ENCODE measurements at regions not wholly inside any gene's neighbourhood (a gene's known extent, or its start where the extent isn't known, plus 50 kb on each side); places are given as distances from the start of the nearest gene placed in this dataset.

DNA sequence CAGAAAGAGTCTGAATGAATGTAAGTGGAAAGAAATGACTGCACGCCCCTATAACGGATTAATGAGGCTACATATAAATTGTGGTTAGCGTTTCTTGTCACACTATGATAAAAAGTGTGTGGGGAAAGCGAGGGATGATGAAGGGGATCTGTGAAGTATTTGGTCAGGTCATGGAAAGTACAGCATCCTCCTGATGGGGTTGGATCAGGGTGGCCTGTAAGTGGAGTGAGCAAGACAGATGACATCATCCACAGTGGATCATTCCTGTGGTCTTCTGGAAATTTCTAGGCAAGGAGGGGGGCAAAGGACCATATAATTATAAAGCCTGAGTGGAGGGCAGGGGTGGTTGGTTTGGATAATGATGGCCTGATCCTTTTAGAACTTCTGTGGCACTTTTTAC lies 606.0 kb downstream of the INHBA start (continued):
- TF ChIP-seq, protein P1, sequence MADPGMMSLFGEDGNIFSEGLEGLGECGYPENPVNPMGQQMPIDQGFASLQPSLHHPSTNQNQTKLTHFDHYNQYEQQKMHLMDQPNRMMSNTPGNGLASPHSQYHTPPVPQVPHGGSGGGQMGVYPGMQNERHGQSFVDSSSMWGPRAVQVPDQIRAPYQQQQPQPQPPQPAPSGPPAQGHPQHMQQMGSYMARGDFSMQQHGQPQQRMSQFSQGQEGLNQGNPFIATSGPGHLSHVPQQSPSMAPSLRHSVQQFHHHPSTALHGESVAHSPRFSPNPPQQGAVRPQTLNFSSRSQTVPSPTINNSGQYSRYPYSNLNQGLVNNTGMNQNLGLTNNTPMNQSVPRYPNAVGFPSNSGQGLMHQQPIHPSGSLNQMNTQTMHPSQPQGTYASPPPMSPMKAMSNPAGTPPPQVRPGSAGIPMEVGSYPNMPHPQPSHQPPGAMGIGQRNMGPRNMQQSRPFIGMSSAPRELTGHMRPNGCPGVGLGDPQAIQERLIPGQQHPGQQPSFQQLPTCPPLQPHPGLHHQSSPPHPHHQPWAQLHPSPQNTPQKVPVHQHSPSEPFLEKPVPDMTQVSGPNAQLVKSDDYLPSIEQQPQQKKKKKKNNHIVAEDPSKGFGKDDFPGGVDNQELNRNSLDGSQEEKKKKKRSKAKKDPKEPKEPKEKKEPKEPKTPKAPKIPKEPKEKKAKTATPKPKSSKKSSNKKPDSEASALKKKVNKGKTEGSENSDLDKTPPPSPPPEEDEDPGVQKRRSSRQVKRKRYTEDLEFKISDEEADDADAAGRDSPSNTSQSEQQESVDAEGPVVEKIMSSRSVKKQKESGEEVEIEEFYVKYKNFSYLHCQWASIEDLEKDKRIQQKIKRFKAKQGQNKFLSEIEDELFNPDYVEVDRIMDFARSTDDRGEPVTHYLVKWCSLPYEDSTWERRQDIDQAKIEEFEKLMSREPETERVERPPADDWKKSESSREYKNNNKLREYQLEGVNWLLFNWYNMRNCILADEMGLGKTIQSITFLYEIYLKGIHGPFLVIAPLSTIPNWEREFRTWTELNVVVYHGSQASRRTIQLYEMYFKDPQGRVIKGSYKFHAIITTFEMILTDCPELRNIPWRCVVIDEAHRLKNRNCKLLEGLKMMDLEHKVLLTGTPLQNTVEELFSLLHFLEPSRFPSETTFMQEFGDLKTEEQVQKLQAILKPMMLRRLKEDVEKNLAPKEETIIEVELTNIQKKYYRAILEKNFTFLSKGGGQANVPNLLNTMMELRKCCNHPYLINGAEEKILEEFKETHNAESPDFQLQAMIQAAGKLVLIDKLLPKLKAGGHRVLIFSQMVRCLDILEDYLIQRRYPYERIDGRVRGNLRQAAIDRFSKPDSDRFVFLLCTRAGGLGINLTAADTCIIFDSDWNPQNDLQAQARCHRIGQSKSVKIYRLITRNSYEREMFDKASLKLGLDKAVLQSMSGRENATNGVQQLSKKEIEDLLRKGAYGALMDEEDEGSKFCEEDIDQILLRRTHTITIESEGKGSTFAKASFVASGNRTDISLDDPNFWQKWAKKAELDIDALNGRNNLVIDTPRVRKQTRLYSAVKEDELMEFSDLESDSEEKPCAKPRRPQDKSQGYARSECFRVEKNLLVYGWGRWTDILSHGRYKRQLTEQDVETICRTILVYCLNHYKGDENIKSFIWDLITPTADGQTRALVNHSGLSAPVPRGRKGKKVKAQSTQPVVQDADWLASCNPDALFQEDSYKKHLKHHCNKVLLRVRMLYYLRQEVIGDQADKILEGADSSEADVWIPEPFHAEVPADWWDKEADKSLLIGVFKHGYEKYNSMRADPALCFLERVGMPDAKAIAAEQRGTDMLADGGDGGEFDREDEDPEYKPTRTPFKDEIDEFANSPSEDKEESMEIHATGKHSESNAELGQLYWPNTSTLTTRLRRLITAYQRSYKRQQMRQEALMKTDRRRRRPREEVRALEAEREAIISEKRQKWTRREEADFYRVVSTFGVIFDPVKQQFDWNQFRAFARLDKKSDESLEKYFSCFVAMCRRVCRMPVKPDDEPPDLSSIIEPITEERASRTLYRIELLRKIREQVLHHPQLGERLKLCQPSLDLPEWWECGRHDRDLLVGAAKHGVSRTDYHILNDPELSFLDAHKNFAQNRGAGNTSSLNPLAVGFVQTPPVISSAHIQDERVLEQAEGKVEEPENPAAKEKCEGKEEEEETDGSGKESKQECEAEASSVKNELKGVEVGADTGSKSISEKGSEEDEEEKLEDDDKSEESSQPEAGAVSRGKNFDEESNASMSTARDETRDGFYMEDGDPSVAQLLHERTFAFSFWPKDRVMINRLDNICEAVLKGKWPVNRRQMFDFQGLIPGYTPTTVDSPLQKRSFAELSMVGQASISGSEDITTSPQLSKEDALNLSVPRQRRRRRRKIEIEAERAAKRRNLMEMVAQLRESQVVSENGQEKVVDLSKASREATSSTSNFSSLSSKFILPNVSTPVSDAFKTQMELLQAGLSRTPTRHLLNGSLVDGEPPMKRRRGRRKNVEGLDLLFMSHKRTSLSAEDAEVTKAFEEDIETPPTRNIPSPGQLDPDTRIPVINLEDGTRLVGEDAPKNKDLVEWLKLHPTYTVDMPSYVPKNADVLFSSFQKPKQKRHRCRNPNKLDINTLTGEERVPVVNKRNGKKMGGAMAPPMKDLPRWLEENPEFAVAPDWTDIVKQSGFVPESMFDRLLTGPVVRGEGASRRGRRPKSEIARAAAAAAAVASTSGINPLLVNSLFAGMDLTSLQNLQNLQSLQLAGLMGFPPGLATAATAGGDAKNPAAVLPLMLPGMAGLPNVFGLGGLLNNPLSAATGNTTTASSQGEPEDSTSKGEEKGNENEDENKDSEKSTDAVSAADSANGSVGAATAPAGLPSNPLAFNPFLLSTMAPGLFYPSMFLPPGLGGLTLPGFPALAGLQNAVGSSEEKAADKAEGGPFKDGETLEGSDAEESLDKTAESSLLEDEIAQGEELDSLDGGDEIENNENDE (IDR thresholded peaks at IDR 0.05; ENCODE audit: insufficient replicate concordance, low read length), result no peak
- no peak for TF ChIP-seq YY1 (IDR thresholded peaks at IDR 0.05; ENCODE audit: low read depth, low read length)
- no peak for TF ChIP-seq SIX5 (IDR thresholded peaks at IDR 0.05; ENCODE audit: low read depth, low read length)
- TF ChIP-seq CREB1 (IDR thresholded peaks at IDR 0.05), result no peak
- no peak for TF ChIP-seq SAP30 (IDR thresholded peaks at IDR 0.05; ENCODE audit: insufficient read depth, insufficient replicate concordance, low read length)
- no peak for TF ChIP-seq BACH1 (IDR thresholded peaks at IDR 0.05; ENCODE audit: low read length)
- TF ChIP-seq SP1 (IDR thresholded peaks at IDR 0.05; ENCODE audit: low read depth, low read length), result no peak
- TF ChIP-seq SUZ12 (IDR thresholded peaks at IDR 0.05; ENCODE audit: low read length), result no peak
- TF ChIP-seq EZH2 (IDR thresholded peaks at IDR 0.05; ENCODE audit: low read depth, low read length, severe bottlenecking), result no peak
- no peak for TF ChIP-seq EP300 (IDR thresholded peaks at IDR 0.05; ENCODE audit: borderline replicate concordance in 1 of 2, low read depth in 2 of 2, low read length in 2 of 2)
- no peak for TF ChIP-seq NANOG (IDR thresholded peaks at IDR 0.05; ENCODE audit: insufficient read depth, low read depth, low read length, poor library complexity, severe bottlenecking)
